Kidney glomerular epithelial cell (primary cell): ENCODE measurements at regions not wholly inside any gene's neighbourhood (a gene's known extent, or its start where the extent isn't known, plus 50 kb on each side); places are given as distances from the start of the nearest gene placed in this dataset.

Experiments
- DNase-seq: peaks from one replicate; lab custom pipeline; 2025; lab: John Stamatoyannopoulos, UW

DNA sequence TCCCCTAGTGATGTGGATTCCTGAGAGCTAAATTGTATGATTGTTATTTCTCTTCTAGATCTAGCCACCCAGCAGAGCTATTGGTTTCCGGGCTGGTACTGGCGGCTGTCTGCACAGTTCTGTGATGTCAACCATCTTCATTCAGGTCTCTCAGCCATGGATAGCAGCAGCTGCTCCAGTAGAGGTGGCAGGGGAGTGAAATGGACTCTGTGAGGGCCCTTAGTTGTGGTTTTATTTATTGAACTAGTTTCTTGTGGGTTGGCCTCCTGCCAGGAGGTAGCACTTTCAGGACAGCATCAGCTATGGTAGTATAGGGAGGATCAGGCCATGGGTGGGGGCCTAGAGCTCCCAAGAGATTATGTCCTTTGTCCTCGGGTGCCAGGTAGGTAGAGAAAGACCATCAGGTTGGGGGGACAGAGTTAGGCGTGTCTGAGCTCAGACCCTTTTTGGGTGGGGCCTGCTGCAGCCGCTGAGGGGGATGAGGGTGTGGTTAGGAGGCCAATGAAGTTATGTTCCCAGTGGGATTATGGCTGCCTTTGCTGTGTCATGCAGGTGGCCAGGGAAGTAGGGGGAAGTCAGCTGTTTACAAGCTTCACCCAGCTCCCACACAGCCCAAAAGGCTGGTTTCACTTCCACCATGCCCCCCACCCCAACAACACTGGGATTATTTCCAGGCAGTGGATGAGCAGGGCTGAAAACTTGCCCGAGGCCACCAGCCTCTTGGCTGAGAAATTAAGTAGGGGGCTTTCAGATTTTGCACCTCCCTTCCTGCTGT, 55.1 kb upstream of the RGS4 start:
- DNase-seq, result no peak

DNA sequence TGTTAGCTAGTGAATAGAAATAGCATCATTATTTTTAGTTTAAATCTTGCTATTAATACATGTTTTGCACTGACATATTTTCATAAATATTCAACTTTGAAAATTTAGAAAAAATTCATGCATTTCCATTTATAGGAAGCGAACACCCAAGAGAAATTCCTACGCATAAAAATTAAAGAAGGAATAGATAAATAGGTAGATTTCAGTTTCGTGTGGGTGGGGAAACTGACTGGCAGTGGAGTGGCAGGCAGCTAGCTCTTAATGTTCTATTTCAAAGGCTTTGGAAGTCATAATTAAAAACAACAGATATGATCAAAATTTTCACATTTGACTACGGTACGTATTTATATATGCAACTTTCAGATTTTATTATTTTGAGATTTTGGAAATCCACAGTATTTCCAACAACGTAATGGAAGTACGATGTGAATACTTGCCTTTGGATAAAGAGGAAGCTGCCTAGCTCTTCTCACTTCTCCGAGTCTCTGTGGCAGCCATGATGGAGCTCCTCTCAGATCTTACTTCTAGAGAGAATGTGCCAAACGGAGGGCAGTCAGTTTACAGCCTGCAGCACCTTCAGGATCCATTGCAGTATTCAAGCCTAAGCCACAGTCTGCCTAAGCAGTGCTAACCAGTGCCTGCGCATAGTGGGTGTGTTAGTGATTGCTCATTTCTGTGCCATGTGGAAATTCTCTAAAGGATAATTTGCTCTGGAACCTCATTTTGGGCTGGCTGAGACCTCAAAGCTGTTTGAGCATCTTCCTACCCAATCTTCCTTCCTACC, 62.9 kb upstream of the RGS4 start:
- DNase-seq, result no peak

DNA sequence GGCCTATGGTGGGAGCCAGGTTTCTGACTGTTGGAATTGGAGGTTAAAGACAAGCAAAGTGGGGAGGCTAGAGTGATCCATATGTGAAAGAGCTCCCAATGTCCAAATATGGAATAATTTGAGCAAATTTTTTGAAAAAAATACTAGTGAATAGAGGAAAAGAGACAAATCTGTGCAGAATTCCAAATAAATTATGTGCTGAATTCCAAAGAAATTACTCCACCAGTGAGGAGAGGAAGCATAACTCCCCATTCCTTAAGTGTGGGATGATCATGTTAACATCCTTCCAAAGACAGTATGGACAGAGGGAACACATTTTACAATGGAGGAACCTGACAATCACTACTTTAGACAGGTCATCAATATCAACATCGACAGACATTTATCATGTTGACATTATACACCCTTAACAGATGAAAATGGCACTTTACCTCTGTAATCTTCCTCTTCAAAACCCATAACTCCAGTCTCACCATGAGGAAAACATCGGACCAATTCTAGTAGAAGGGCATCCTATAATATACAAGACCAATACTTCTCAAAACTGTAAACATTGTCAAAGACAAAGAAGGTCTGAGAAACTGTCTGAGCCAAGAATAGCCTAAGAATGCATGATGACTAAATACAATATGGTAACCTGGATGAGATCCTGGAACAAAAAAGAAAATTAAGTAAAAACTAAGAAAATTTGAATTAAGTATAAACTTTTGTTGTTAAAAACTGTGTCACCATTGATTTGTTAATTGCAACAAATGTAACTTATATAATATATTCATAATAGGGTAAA, 71.5 kb upstream of the RGS4 start:
- peak; percentile 28 for DNase-seq

DNA sequence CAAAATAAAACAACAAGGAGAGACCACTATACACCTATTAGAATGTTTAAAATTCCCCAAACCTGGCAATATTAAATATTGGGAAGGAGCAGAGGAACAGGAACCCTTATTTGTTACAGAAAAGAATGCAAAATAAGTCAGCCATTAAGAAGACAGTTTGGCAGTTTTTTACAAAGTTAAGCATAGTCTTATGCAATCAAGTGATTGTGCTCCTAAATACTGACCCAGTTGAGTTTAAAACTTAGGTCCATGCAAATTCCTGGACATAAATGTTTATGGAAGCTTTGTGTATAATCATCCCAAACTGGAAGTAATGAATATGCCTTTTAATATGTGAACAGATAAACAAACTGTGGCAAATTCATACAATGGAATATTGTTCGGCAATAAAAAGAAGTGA, 72.9 kb upstream of the RGS4 start:
- no peak for DNase-seq

DNA sequence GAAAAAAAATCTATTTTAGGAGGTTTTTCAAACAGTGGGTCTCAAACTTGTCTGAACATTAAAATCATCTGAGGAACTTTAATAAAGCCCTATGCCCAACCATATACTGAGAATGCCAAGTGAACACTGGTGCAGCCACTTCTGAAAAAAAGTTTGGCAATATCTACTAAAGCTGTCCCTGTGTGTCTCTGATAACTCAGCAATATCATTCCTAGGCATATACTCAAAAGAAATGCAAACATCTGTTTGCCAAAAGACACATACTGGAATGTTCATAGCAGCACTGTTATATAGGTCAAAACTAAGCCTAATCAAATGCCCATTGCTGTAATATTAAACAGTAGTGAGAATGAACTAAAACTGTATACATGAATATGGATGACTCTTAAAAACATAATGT, 74.2 kb upstream of the RGS4 start:
- no peak for DNase-seq

DNA sequence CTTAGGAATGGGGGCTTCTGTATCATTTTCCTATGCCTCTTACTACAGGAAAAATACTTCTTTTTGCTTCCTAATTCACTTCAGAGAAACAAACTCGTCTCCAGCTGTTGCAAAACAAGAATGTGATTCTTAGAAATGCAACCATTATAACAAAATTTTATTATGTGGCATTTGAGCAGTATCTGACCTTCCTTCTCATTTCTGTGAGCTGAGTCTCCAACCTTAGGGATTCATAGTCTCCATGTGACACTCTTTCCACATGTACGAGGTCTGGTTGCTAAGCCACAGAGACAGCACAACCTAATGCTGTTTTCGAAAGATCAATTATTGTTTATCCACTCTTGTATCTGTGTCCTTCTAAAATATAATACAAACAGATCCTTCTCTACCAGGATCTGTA, 75.3 kb upstream of the RGS4 start:
- DNase-seq, result no peak

DNA sequence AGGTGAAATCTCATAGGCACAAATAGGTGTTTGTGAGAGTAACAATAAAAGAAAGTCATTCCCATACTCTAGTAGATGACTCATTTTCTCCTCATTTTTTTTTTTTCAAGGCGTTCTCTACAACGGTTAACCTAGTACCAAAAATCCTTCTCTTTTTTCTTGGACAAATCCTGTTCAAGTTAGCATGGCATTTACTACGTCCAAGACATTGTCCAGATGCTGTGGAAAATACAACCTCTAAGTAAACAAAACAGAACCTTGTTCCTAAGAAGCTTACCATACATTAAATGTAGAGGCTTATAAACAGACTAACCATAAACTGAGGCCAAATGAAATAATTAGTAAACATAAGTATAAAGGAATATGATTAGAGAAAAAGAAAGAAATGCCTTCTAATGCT, 76.2 kb upstream of the RGS4 start:
- DNase-seq, result no peak

DNA sequence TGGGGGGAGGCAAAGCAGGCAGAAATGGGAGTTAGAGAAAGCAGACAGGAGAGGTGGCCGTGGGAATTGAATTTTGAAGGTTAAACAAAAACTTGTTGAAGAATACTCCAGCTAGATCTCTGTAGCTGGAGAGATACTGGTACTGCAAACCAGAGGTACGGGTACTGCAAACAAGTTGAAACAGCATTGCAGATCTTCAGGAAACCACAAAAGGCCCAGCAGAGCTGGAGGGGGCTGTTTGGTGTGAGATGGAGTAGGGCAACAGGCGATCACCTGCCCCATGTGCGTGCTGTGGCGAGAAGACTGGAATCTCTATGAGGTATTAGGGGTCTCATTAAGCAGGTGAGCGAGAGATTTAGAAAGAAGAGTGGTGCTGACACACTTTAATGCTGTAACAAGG, 77.7 kb upstream of the RGS4 start:
- no peak for DNase-seq

DNA sequence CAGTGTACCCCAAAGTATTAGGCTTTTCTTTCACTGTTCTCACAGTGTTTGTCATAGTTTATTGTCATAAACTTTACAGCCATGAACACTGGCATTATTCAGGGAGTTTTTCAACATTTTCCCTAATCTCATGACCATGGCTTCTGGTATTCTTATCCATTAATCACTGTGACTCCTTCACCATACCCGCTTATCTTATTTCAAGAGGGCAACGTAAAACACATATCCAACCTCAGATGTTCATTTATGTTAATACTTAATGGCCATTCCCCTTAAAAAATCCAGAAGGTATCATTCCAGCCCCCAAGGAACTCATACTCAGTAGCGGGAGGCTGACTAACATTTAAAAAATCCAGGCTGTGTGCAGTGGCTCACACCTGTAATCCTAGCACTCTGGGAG, 78.5 kb upstream of the RGS4 start:
- no peak for DNase-seq

DNA sequence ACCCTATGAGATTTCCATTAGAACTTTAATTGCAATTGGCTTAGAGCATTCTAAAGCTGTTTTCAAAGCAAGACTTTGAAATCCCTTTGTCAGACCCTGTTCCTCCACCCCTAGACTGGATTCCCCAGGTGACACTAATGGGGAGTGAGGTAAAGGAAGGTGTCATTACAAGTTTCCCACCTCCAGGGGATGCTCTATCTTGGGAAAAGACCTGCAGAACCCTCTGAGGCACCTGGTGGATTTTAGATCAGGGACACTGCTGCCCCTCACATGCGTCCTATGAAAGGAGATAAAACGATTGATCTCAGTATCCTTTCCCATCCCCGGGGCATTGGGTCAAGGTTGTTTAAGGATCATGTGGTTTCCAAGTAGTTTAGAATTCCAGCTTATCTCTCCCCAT, 80.3 kb upstream of the RGS4 start:
- DNase-seq, result no peak

DNA sequence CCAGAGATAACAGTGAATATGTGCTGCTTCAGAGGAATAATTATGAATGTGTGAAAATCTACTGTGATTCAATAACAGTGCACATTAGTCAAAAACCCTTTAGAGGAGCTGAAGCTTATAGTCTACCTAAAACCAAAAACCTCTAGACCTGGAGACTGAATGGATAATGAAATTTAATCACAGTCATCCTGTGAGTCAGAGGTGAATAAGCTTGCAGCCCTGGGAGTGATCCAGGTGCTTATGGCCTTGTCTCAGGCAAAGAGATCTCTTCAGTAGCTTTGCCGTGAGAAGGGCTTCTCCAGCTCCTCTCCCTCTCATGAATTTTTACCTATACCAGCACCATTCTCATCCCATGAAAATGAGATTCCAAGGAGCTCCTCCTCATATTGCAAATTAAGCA, 81.3 kb upstream of the RGS4 start:
- DNase-seq, result peak; percentile 55

DNA sequence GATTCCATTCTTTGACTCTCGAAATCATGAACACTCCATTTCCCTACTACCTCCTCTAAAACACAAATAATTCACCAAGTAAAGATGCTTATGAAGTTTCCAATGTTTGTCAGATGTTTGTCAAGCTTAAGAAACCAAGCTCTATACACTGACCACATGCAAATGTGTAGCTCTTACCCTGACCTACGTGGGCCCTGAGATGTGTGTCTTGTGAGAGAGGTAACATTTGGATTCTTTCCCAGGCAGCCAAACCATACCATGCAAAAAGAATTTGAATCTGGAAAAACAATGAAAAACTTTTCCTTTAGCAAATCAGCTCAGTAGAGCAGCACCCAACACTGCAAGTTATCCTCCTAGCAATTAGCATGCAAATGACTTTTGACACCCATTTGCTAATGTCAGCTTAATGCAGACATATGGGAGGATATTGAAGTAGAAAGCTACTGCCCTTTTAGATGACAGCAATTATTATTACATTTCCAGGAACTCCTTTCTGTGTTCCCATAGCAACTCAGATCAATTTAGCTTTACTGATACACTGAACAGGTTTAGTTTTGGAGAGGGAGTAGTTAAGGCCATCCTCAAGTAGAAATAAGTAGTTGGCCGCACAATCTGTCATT, 83.2 kb upstream of the RGS4 start:
- DNase-seq, result no peak

DNA sequence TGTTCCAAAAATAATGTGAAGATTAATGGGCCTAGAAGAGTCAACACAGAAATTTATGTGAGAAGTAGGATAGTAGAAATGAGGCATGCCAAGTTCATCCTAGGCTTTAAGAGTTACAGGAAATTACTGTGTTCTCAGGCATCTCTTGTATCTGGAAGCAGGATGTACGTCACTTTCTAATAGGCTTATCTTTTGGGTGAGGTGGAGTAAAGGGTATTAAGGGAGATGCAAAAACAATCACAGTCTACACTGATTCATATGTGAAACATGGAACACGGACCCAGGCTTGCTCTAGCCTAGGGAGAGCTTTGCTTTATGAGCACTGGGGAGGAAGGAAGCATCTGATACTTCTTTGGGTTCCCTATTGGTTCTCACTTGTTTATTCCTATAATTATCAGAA, 84.5 kb upstream of the RGS4 start:
- no peak for DNase-seq

DNA sequence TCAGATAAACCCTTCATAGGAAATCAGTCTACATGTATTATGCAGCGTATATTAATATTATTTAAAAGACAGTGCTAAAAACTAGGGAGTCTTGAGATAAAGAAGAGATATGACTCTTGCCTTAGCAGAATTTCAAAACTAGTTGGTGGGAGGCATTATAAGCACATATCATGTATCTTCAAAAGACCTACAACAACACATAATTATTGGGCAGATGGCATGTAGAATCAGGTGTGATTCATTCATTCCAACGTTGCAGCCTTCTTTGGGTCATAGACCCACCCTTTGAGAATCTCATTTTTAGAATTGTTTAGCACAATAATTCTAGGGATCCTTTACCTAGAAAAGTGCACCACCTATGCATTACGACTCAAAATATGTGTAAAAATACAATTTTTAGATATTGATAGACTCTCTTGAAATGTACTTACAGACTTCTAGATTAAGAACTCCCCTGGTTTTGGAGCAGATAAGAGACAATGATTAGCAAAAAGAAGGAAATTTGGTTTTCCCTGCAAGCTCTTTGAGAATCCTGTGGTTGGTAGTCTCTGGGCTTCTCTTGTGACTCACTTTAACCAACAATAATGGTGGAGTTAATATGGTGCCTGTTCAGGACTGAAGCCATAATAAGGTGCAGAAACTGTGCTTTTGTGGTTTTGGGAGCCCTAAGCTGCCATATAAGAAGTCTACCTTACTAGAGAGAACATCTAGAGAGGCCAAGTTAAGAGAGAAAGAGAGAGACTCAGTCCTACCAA, 85.3 kb upstream of the RGS4 start:
- no peak for DNase-seq

DNA sequence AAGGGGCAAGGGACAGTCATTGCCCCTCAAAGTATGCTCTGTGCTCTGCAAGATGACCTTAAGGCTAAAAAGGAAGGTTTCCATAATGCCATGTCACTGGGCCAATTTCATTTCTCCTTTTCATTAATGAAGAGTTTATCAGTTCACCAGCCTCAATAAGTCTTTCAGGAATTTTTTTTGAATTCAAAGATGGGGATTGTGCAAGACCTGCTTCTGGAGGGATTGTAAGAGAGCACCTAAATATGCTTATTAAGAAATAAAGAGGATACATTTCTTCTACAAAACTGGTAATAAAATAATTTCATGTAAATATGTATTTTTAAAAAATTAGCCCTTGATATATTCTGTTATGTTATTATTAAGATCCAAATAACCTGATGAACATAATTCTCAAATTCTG, 86.8 kb upstream of the RGS4 start:
- DNase-seq, result no peak

DNA sequence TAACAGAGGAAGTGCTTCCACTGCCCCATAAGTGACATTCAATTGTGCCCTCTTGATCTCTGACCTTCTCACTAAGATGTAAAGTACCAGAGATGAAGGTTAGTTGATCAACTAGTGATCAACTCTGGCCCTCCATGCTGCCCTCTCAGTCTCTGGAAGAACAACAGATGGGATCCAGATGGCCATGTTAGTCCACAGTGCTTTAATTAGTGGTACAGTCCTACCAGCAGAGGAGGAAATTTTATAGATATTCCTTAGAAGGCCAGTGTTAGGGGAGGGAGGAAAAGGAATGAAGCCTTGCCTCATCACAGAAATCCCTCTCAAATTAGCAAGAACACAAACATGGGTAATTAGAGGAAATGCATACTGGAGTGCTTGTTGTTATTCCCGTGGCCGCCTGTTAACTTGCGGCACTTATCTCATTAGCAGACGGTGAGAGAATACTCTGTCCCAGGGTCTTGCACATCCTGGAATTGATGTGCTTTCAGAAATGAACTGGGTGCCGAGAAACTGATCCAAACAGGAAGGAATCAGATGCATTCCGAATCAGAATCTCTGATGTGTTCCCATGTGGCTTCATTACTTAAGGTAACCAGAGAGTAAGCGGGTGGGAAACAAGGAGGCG, 91.1 kb upstream of the RGS4 start:
- DNase-seq, result no peak

DNA sequence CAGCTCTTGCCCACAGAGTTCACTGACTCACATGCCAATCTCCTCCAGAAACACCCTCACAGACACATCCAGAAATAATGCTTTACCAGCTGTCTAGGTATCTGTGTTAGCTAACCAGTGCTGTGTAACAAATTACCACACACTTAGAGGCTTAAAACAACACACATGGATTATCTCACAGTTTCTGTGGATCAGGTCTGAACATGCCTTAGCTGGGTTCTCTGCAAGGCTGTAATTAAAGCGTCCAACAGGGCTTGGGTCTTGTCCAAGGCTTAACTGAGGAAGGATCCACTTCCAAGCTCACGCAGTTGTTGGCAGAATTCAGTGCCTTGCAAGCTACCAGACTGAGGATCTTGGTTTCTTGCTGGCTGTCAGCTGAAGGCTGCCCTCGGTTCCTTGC, 92.5 kb upstream of the RGS4 start:
- no peak for DNase-seq

DNA sequence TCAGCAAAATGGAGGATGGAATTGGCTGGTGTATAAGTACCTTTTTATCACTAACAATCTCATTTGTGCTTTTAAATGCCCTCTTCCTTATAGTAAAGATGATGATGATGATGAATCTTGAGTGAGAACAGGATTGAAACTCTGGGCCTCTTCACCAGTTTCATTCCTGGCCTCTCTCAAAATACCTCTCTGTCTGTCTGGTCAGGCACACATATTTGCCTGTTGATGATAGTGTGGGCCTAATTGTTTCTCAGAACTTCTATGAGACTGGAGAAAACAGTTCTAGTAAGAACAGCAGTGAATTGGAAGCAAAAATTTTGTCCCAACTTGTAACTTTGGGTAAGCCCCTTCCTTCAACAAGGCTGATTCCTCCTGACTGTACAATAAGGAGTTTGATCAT, 94.4 kb upstream of the RGS4 start:
- DNase-seq, result no peak

DNA sequence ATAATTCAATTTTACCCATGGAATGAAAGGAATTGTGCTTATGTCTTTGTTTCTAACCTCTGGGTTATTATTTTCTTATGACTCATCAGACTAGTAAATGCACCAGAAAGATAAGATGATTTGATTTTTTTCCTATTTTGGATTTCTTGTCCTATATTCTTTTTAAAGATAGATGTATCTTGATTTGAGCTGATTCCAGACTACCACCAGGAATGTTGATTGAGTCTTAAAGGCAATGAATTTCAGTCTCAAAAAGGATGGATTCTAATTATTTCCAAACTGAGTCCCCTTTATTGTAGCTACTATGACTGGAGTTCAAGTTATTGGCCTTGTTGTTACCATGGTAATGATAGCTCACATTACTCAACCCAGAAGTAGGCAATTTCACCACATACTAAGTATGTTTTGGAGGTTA, 95.8 kb upstream of the RGS4 start:
- peak; percentile 95 for DNase-seq

DNA sequence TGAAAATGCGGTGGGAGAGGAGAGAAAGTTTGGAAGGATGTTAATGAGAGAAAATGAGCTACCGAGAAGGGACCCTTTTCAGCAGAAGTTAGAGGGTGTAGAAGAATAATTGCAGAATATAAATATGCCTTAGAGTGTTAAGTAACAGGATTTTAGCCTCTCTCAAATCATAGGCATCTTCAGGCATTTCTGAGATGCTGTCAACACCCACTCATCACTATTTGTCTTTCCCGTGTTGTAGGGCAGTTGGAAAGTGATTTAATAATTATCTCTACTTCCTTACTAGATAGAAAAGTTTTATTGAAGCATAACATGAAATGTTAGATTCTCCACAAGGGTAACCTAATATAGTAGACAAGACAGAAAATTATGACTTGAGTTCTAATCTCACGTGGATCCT, 96.4 kb upstream of the RGS4 start:
- DNase-seq, result no peak

DNA sequence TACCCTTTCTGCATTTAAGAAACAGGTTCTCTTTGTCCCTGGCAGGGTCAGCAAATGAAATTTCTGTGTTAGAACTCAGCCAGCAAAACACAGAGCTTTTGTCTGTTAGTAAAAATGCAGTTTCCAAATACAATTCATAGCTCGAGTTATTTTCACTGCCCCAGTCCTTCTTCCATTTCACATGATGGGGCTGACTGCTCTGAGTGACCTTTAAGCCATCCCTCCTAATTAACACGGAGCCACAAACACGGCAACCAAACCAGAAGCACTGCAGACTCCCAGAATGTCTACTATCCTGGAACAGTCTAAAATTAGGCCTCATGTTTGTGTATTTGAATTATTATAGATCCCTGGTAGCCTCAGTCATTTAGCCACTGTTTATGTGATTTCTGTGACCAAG, 99.1 kb upstream of the RGS4 start:
- no peak for DNase-seq
